ENCODE measurements at regions not wholly inside any gene's neighbourhood (a gene's known extent, or its start where the extent isn't known, plus 50 kb on each side); places are given as distances from the start of the nearest gene placed in this dataset.

- TF ChIP-seq CTCF (IDR thresholded peaks at IDR 0.05; ENCODE audit: low read length) (no peak), EZH2 (optimal IDR thresholded peaks at IDR 0.05; ENCODE audit: low read depth, low read length) (no peak)
These were observed 806.6 kb upstream of the GHITM start for GRCh38 chr10:83332690-83333089.

Data from MM.1S (cell line).